Astrocyte (in vitro differentiated cells and primary cell): ENCODE measurements at regions not wholly inside any gene's neighbourhood (a gene's known extent, or its start where the extent isn't known, plus 50 kb on each side); places are given as distances from the start of the nearest gene placed in this dataset.

Source experiments
- DNase-seq: peaks from one replicate; pipeline ENCODE4 v3.0.0-alpha.2; 2010; ENCODE audit warnings: low read depth
- FAIRE-seq: peaks from 2 replicates; lab custom pipeline; 2011; peaks lifted over from hg19 to GRCh38; lab: Jason Lieb, UNC
- H2AFZ ChIP-seq: 2 replicates; pipeline ENCODE4 v1.6.0; 2012; ENCODE audit warnings: low read depth, low read length, inconsistent platforms
- H3K27ac ChIP-seq: 2 replicates; pipeline ENCODE4 v1.5.1; 2011; ENCODE audit warnings: low read depth, low read length, inconsistent platforms
- H3K27me3 ChIP-seq: 2 replicates; pipeline ENCODE4 v1.6.0; 2011; ENCODE audit warnings: low read length, inconsistent platforms; ENCODE audit not compliant: insufficient read depth
- H3K36me3 ChIP-seq: 2 replicates; pipeline ENCODE4 v1.5.1; 2011; ENCODE audit warnings: low read length, inconsistent platforms; ENCODE audit not compliant: insufficient read depth
- H3K4me1 ChIP-seq: 2 replicates; pipeline ENCODE4 v1.5.1; 2011; ENCODE audit warnings: low read length, inconsistent platforms; ENCODE audit not compliant: insufficient read depth
- H3K4me2 ChIP-seq: 2 replicates; pipeline ENCODE4 v1.6.0; 2012; ENCODE audit warnings: low read length, inconsistent platforms
- H3K4me3 ChIP-seq: 2 replicates; pipeline ENCODE4 v1.5.1; 2011; ENCODE audit warnings: low read depth, mild to moderate bottlenecking, low read length, inconsistent platforms; ENCODE audit not compliant: insufficient read depth
- H3K79me2 ChIP-seq: 2 replicates; pipeline ENCODE4 v1.6.0; 2012; ENCODE audit warnings: mild to moderate bottlenecking, low read length, inconsistent platforms; ENCODE audit not compliant: insufficient read depth
- H3K9ac ChIP-seq: 2 replicates; pipeline ENCODE4 v1.6.0; 2012; ENCODE audit warnings: mild to moderate bottlenecking, low read length, inconsistent platforms
- H3K9me3 ChIP-seq: 2 replicates; pipeline ENCODE4 v1.5.1; 2012; ENCODE audit warnings: low read depth, mild to moderate bottlenecking, low read length, inconsistent platforms; ENCODE audit not compliant: insufficient read depth
- H4K20me1 ChIP-seq: 2 replicates; pipeline ENCODE4 v1.6.0; 2012; ENCODE audit warnings: low read length, inconsistent platforms; ENCODE audit not compliant: insufficient read depth
- H3K27ac Mint-ChIP-seq: one replicate; pipeline ENCODE4 v1.8.0; 2021; ENCODE audit warnings: mild to moderate bottlenecking, mixed read lengths; ENCODE audit not compliant: unreplicated experiment
- H3K27me3 Mint-ChIP-seq: one replicate; pipeline ENCODE4 v1.8.0; 2021; ENCODE audit warnings: low read depth, mixed read lengths; ENCODE audit not compliant: unreplicated experiment
- H3K36me3 Mint-ChIP-seq: one replicate; pipeline ENCODE4 v1.8.0; 2021; ENCODE audit warnings: low read depth, mixed read lengths; ENCODE audit not compliant: unreplicated experiment
- H3K4me1 Mint-ChIP-seq: one replicate; pipeline ENCODE4 v1.8.0; 2021; ENCODE audit warnings: low read depth, mixed read lengths; ENCODE audit not compliant: unreplicated experiment
- H3K4me3 Mint-ChIP-seq: one replicate; pipeline ENCODE4 v1.8.0; 2021; ENCODE audit warnings: mild to moderate bottlenecking, moderate library complexity, mixed read lengths; ENCODE audit not compliant: unreplicated experiment
- H3K9me3 Mint-ChIP-seq: one replicate; pipeline ENCODE4 v1.8.0; 2021; ENCODE audit warnings: mild to moderate bottlenecking, mixed read lengths; ENCODE audit not compliant: unreplicated experiment
- EZH2 ChIP-seq: IDR thresholded peaks from 2 replicates; pipeline ENCODE4 v1.6.1; 2012; ENCODE audit warnings: mild to moderate bottlenecking, low read length, inconsistent platforms; ENCODE audit not compliant: insufficient read depth
- TF ChIP-seq, protein P1 (sequence below): IDR thresholded peaks from 2 replicates; pipeline ENCODE4 v1.5.1; 2011; ENCODE audit warnings: low read depth, mild to moderate bottlenecking, inconsistent platforms, low read length, moderate library complexity; ENCODE audit not compliant: insufficient read depth

DNA sequence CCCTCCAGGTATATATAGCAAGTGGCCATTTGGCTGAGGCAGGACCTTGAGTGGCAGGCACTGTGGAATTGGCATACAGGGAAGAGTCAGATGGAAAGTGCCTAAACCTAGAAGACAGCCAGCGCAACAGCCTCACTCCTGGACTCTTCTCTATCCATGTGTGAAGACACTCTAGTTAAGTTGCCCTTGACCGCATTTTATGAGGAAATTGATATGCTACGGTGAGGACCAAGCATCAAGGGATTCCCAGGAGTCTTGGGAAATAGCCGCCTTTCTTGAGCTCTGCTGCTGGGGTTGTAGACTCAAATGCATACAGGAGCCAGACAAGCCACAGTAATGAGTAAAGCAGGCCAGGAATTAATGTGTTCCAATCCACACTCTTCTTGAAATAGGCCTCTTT lies 145.9 kb upstream of the KAZN start:
- no peak for FAIRE-seq
- no peaks in the 10 kb centered on the region for H3K4me1 Mint-ChIP-seq
- no peak overlapping the region for H3K27ac ChIP-seq

GRCh38 chr1:14460173-14460572 lies 138.3 kb upstream of the KAZN start:
- H3K36me3 ChIP-seq: no peaks in the 10 kb centered on the region
- TF ChIP-seq, protein P1, sequence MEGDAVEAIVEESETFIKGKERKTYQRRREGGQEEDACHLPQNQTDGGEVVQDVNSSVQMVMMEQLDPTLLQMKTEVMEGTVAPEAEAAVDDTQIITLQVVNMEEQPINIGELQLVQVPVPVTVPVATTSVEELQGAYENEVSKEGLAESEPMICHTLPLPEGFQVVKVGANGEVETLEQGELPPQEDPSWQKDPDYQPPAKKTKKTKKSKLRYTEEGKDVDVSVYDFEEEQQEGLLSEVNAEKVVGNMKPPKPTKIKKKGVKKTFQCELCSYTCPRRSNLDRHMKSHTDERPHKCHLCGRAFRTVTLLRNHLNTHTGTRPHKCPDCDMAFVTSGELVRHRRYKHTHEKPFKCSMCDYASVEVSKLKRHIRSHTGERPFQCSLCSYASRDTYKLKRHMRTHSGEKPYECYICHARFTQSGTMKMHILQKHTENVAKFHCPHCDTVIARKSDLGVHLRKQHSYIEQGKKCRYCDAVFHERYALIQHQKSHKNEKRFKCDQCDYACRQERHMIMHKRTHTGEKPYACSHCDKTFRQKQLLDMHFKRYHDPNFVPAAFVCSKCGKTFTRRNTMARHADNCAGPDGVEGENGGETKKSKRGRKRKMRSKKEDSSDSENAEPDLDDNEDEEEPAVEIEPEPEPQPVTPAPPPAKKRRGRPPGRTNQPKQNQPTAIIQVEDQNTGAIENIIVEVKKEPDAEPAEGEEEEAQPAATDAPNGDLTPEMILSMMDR: no peak
- TF ChIP-seq EZH2: no peak
- no peak overlapping the region for H3K9ac ChIP-seq
- H3K4me2 ChIP-seq: no peak overlapping the region
- no peak overlapping the region for H2AFZ ChIP-seq
- H3K9me3 ChIP-seq: no peaks in the 10 kb centered on the region
- no peak overlapping the region for H3K27ac ChIP-seq
- Mint-ChIP-seq H3K27me3 (peaks cover 3% of the 10 kb centered on the region), H3K4me3 (no peak overlapping the region), H3K9me3 (no peaks in the 10 kb centered on the region), H3K27ac (no peak overlapping the region), H3K4me1 (no peaks in the 10 kb centered on the region), H3K36me3 (no peaks in the 10 kb centered on the region)
- H3K4me1 ChIP-seq: no peaks in the 10 kb centered on the region
- no peaks in the 10 kb centered on the region for H3K79me2 ChIP-seq
- no peaks in the 10 kb centered on the region for H3K27me3 ChIP-seq
- no peaks in the 10 kb centered on the region for H4K20me1 ChIP-seq
- no peak for DNase-seq
- no peak overlapping the region for H3K4me3 ChIP-seq
- FAIRE-seq: no peak

More for the DNA sequence above, 145.9 kb upstream of the KAZN start:
- Mint-ChIP-seq H3K9me3 (peaks cover 2% of the 10 kb centered on the region), H3K4me3 (no peak overlapping the region), H3K27me3 (peaks cover 26% of the 10 kb centered on the region), H3K36me3 (no peaks in the 10 kb centered on the region), H3K27ac (no peak overlapping the region)
- Histone ChIP-seq H3K4me3 (no peak overlapping the region), H3K27me3 (no peaks in the 10 kb centered on the region), H3K4me1 (no peaks in the 10 kb centered on the region), H2AFZ (no peak overlapping the region), H4K20me1 (no peaks in the 10 kb centered on the region), H3K36me3 (no peaks in the 10 kb centered on the region), H3K9ac (no peak overlapping the region), H3K79me2 (no peaks in the 10 kb centered on the region), H3K9me3 (no peaks in the 10 kb centered on the region), H3K4me2 (no peak overlapping the region)
- TF ChIP-seq, protein P1: no peak
- TF ChIP-seq EZH2: no peak
- no peak for DNase-seq

DNA sequence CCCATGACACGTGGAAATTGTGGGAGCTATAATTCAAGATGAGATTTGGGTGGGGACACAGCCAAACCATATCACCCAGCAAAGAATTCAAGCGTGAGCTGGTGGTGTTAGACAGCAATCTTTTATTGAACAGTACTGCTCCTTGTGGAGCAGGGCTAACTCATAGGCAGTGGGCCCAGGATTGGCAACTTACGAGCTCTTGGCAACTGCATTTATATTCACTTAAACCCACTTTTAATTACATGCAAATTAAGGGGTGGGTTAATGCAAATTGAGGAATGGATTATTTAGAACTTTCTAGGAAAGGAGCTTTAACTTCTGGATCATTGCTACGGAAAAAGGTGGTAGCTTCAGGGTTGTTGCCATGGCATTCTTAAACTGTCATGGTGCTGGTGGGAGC lies 135.6 kb upstream of the KAZN start:
- H2AFZ ChIP-seq: no peak overlapping the region
- no peaks in the 10 kb centered on the region for H3K36me3 ChIP-seq
- no peaks in the 10 kb centered on the region for H3K79me2 ChIP-seq
- TF ChIP-seq EZH2: no peak
- TF ChIP-seq, protein P1: no peak
- DNase-seq (no peak), FAIRE-seq (no peak)
- H3K9me3 Mint-ChIP-seq: no peaks in the 10 kb centered on the region
- H3K27me3 ChIP-seq: peaks cover 2% of the 10 kb centered on the region
- no peak overlapping the region for H3K4me3 ChIP-seq
- H3K4me1 ChIP-seq: no peaks in the 10 kb centered on the region
- no peak overlapping the region for H3K4me2 ChIP-seq
- H3K4me3 Mint-ChIP-seq: no peak overlapping the region
- no peaks in the 10 kb centered on the region for H3K4me1 Mint-ChIP-seq
- H3K9me3 ChIP-seq: no peaks in the 10 kb centered on the region
- no peaks in the 10 kb centered on the region for H4K20me1 ChIP-seq
- peaks cover 3% of the 10 kb centered on the region for H3K27me3 Mint-ChIP-seq
- H3K36me3 Mint-ChIP-seq: no peaks in the 10 kb centered on the region
- no peak overlapping the region for H3K27ac ChIP-seq
- H3K9ac ChIP-seq: no peak overlapping the region
- H3K27ac Mint-ChIP-seq: no peak overlapping the region
